ENCODE measurements at regions not wholly inside any gene's neighbourhood (a gene's known extent, or its start where the extent isn't known, plus 50 kb on each side); places are given as distances from the start of the nearest gene placed in this dataset.

DNA sequence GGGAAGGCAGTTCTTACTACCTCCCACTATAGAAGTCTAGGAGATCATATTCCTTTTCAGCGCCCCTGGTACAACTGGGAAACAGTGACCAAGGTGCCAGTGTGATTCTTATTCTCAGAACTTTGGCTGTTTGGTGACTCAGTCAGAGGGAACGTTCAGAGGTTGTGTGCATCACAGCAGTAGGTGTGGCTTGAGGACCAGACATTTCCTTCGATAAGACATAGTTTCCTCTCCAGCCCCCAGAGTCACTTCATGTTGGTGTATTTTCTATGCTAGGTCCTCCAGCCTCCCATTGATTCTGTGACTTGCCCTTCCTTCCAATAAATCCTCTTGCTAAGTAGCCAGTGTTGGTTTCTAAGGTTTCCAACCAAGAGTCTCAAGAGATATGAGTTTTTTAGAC lies 171.9 kb upstream of the MPPED2 start:
- no peak for DNase-seq
- H3K27me3 ChIP-seq (ENCODE audit: control insufficient read depth in 3 of 3, insufficient read depth in 3 of 3, low read length in 2 of 3) = no peaks in the 10 kb centered on the region
- ATAC-seq (ENCODE audit: insufficient read depth, low FRiP score) = no peak
- H3K4me3 ChIP-seq = no peak overlapping the region
- H3K36me3 ChIP-seq (ENCODE audit: control insufficient read depth in 4 of 4, insufficient read depth in 4 of 4, low read length in 4 of 4) = no peaks in the 10 kb centered on the region
- TF ChIP-seq, protein P1, sequence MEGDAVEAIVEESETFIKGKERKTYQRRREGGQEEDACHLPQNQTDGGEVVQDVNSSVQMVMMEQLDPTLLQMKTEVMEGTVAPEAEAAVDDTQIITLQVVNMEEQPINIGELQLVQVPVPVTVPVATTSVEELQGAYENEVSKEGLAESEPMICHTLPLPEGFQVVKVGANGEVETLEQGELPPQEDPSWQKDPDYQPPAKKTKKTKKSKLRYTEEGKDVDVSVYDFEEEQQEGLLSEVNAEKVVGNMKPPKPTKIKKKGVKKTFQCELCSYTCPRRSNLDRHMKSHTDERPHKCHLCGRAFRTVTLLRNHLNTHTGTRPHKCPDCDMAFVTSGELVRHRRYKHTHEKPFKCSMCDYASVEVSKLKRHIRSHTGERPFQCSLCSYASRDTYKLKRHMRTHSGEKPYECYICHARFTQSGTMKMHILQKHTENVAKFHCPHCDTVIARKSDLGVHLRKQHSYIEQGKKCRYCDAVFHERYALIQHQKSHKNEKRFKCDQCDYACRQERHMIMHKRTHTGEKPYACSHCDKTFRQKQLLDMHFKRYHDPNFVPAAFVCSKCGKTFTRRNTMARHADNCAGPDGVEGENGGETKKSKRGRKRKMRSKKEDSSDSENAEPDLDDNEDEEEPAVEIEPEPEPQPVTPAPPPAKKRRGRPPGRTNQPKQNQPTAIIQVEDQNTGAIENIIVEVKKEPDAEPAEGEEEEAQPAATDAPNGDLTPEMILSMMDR (IDR thresholded peaks at IDR 0.05; ENCODE audit: control extremely low read depth, extremely low read depth) = no peak
- no peak overlapping the region for H3K27ac ChIP-seq (ENCODE audit: low read depth in 1 of 2, low read length in 1 of 2)
- 42 to 61% methylated on average over 3 of the region's 3 CpGs for WGBS, 2 donors
- peaks cover 0 to 8% (median 0%) of the 10 kb centered on the region in 5 donors for H3K4me1 ChIP-seq (ENCODE audit: control insufficient read depth in 5 of 5, insufficient read depth in 5 of 5, low read length in 5 of 5)
- no peak overlapping the region for H3K9ac ChIP-seq (ENCODE audit: insufficient read depth in 1 of 2, low read length in 2 of 2)
- peaks cover 0 to 5% (median 1%) of the 10 kb centered on the region in 4 donors for H3K9me3 ChIP-seq (ENCODE audit: control insufficient read depth in 4 of 4, insufficient read depth in 3 of 4, low read length in 3 of 4)

DNA sequence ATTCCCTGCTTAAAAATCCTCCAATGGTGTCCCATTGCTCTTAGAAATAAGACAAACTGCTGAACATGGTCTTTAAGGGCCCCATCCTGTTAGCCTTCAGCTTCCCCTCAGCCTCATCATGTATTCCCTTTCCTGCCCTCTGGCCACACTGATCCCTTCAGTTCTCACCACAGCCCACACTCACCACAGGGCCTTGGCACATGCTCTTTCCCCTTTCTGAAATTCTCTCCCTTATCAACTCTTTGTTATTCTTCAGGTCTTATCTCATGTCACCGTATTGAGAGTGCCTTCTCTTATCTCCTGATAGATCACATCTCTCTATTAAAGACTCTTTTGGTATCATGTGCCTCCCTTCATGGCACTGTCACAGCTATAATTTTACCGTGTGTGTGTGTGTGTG lies 167.8 kb upstream of the MPPED2 start:
- H3K4me1 ChIP-seq (ENCODE audit: control insufficient read depth in 5 of 5, insufficient read depth in 5 of 5, low read length in 5 of 5) = peaks cover 0 to 4% (median 0%) of the 10 kb centered on the region in 5 donors
- ATAC-seq (ENCODE audit: insufficient read depth, low FRiP score) (no peak), DNase-seq (no peak)
- no peaks in the 10 kb centered on the region for H3K36me3 ChIP-seq (ENCODE audit: control insufficient read depth in 4 of 4, insufficient read depth in 4 of 4, low read length in 4 of 4)
- no peak overlapping the region for H3K4me3 ChIP-seq
- TF ChIP-seq, protein P1 (IDR thresholded peaks at IDR 0.05; ENCODE audit: control extremely low read depth, extremely low read depth) = no peak
- WGBS, 2 donors = 35 to 53% methylated on average over 2 of the region's 2 CpGs
- H3K9me3 ChIP-seq (ENCODE audit: control insufficient read depth in 4 of 4, insufficient read depth in 3 of 4, low read length in 3 of 4) = peaks cover 0 to 4% (median 0%) of the 10 kb centered on the region in 4 donors
- H3K27ac ChIP-seq (ENCODE audit: low read depth in 1 of 2, low read length in 1 of 2) = no peak overlapping the region
- H3K27me3 ChIP-seq (ENCODE audit: control insufficient read depth in 3 of 3, insufficient read depth in 3 of 3, low read length in 2 of 3) = no peaks in the 10 kb centered on the region
- H3K9ac ChIP-seq (ENCODE audit: insufficient read depth in 1 of 2, low read length in 2 of 2) = no peak overlapping the region

GRCh38 chr11:30753504-30753903 lies 167.4 kb upstream of the MPPED2 start:
- Histone ChIP-seq H3K4me3 (no peak overlapping the region), H3K36me3 (ENCODE audit: control insufficient read depth in 4 of 4, insufficient read depth in 4 of 4, low read length in 4 of 4) (no peaks in the 10 kb centered on the region), H3K4me1 (ENCODE audit: control insufficient read depth in 5 of 5, insufficient read depth in 5 of 5, low read length in 5 of 5) (no peaks in the 10 kb centered on the region), H3K27ac (ENCODE audit: low read depth in 1 of 2, low read length in 1 of 2) (no peak overlapping the region), H3K27me3 (ENCODE audit: control insufficient read depth in 3 of 3, insufficient read depth in 3 of 3, low read length in 2 of 3) (no peaks in the 10 kb centered on the region), H3K9ac (ENCODE audit: insufficient read depth in 1 of 2, low read length in 2 of 2) (no peak overlapping the region), H3K9me3 (ENCODE audit: control insufficient read depth in 4 of 4, insufficient read depth in 3 of 4, low read length in 3 of 4) (peaks cover 0 to 4% (median 0%) of the 10 kb centered on the region in 4 donors)
- ATAC-seq (ENCODE audit: insufficient read depth, low FRiP score) (no peak), DNase-seq (no peak)
- TF ChIP-seq, protein P1 (IDR thresholded peaks at IDR 0.05; ENCODE audit: control extremely low read depth, extremely low read depth) = no peak
- 91% methylated on average over 5 of the region's 5 CpGs for WGBS, 2 donors

GRCh38 chr11:30749268-30749667 lies 163.1 kb upstream of the MPPED2 start:
- WGBS, 2 donors = 50 to 53% methylated on average over 2 of the region's 2 CpGs
- H3K36me3 ChIP-seq (ENCODE audit: control insufficient read depth in 4 of 4, insufficient read depth in 4 of 4, low read length in 4 of 4) = no peaks in the 10 kb centered on the region
- H3K4me3 ChIP-seq = no peak overlapping the region
- ATAC-seq (ENCODE audit: insufficient read depth, low FRiP score) = no peak
- no peaks in the 10 kb centered on the region for H3K4me1 ChIP-seq (ENCODE audit: control insufficient read depth in 5 of 5, insufficient read depth in 5 of 5, low read length in 5 of 5)
- no peak overlapping the region for H3K27ac ChIP-seq (ENCODE audit: low read depth in 1 of 2, low read length in 1 of 2)
- DNase-seq = no peak
- H3K9me3 ChIP-seq (ENCODE audit: control insufficient read depth in 4 of 4, insufficient read depth in 3 of 4, low read length in 3 of 4) = peaks cover 0 to 4% (median 0%) of the 10 kb centered on the region in 4 donors
- TF ChIP-seq, protein P1 (IDR thresholded peaks at IDR 0.05; ENCODE audit: control extremely low read depth, extremely low read depth) = no peak
- no peak overlapping the region for H3K9ac ChIP-seq (ENCODE audit: insufficient read depth in 1 of 2, low read length in 2 of 2)
- H3K27me3 ChIP-seq (ENCODE audit: control insufficient read depth in 3 of 3, insufficient read depth in 3 of 3, low read length in 2 of 3) = no peaks in the 10 kb centered on the region

Measured in lung (tissue), 11 donors.